Activated naive CD8-positive, alpha-beta T cell treated with anti-CD3 and anti-CD28 coated beads, Interleukin-2, amount 50 U/mL, for 24 hours (primary cell): ENCODE measurements at regions not wholly inside any gene's neighbourhood (a gene's known extent, or its start where the extent isn't known, plus 50 kb on each side); places are given as distances from the start of the nearest gene placed in this dataset.

Experiments
- ATAC-seq: fragments of 150-1000 bp; cut with Tn5 transposase; one replicate; pipeline ENCODE4 v1.10.0; 2021
- DNase-seq: peaks from one replicate; pipeline ENCODE4 v3.0.0; 2021
- H3K27ac Mint-ChIP-seq: one replicate; pipeline ENCODE4 v1.8.0; 2021; ENCODE audit warnings: mild to moderate bottlenecking, mixed read lengths
- H3K27me3 Mint-ChIP-seq: one replicate; pipeline ENCODE4 v1.8.0; 2021; ENCODE audit warnings: mixed read lengths
- H3K36me3 Mint-ChIP-seq: one replicate; pipeline ENCODE4 v1.8.0; 2021; ENCODE audit warnings: low read depth, mixed read lengths
- H3K4me1 Mint-ChIP-seq: one replicate; pipeline ENCODE4 v1.8.0; 2021; ENCODE audit warnings: mixed read lengths
- H3K4me3 Mint-ChIP-seq: one replicate; pipeline ENCODE4 v1.8.0; 2021; ENCODE audit warnings: mild to moderate bottlenecking, moderate library complexity, mixed read lengths
- H3K9me3 Mint-ChIP-seq: one replicate; pipeline ENCODE4 v1.8.0; 2021; ENCODE audit warnings: mixed read lengths

DNA sequence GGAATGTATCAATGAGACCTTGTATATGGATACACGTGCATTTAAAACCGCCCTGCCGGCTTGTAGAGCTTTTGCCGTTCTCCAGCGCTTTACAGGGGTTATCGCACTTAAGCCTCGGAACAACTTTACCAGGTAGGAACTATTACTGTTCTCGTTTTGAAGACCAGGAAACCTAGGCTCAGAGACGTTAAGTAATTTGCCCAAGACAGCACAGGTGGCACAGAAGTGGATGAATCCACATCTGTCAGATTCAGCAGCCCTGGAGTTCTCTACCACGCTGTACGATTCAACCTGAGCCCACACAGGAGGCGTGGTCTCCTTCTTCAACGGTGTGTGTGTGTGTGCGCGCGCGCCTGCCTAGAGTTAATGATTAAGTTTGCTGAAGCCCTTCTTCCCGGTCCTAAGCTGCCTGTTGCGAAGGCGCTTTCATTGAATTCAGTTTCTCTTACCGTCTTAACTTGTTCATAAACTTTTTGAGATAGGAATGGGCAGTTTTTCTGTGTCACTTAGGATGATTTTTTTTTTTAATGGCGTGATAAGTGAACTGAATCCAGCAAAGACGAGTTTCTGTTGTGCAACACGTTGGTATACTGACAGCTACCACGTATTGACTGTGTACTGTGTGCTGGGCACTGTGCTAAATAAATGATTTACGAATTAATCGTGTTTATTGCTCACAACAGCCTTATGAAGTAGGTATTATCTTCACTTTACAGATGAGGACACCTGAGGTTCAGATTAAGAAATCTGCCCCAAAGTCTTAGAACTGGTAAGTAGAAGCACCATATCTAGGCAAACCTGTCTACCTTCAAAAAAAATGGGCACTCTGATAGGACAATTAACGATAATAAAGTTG is 67.4 kb downstream of the KCNRG start:
- Mint-ChIP-seq H3K4me3 (peak overlapping the region; percentile 98), H3K27me3 (peaks cover 10% of the 10 kb centered on the region), H3K27ac (peak overlapping the region; percentile 99), H3K9me3 (no peaks in the 10 kb centered on the region), H3K36me3 (peaks cover 32% of the 10 kb centered on the region), H3K4me1 (peaks cover 55% of the 10 kb centered on the region)
- peak; percentile 80 for ATAC-seq
- DNase-seq, result peak; percentile 79

DNA sequence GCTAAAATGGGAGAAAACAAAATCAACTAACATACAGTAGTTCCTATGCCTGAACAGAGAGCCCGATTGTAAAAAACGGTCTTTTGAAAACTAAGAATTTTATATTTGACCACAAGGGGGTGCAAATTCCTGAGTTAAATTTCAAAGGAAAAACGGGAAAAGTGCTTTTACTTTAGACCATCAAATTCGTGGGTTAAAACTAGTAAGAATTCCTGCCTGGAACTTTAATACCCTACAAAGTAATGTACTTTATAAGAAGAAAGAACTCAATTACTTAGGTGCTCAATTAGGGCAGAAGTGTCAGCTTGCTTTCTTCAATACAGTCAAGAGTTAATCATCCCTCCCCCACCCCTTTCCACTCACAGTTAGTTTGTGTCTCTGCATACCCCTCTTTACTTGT is 69.8 kb downstream of the KCNRG start:
- no peaks in the 10 kb centered on the region for H3K9me3 Mint-ChIP-seq
- no peak for ATAC-seq
- no peak for DNase-seq
- H3K4me3 Mint-ChIP-seq, result peak overlapping the region; percentile 32
- peaks cover 20% of the 10 kb centered on the region for H3K36me3 Mint-ChIP-seq
- H3K27ac Mint-ChIP-seq, result no peak overlapping the region
- peaks cover 5% of the 10 kb centered on the region for H3K27me3 Mint-ChIP-seq
- peaks cover 42% of the 10 kb centered on the region for H3K4me1 Mint-ChIP-seq

GRCh38 chr13:50089633-50090032 is 74.4 kb downstream of the KCNRG start:
- DNase-seq, result no peak
- Mint-ChIP-seq H3K27ac (no peak overlapping the region), H3K27me3 (no peaks in the 10 kb centered on the region), H3K36me3 (peaks cover 7% of the 10 kb centered on the region), H3K9me3 (no peaks in the 10 kb centered on the region), H3K4me3 (no peak overlapping the region), H3K4me1 (peaks cover 18% of the 10 kb centered on the region)
- ATAC-seq, result no peak

GRCh38 chr13:50090211-50090610 is 75.0 kb downstream of the KCNRG start:
- Mint-ChIP-seq H3K27me3 (no peaks in the 10 kb centered on the region), H3K9me3 (no peaks in the 10 kb centered on the region), H3K36me3 (peaks cover 7% of the 10 kb centered on the region), H3K4me1 (peaks cover 12% of the 10 kb centered on the region), H3K27ac (no peak overlapping the region), H3K4me3 (no peak overlapping the region)
- DNase-seq (no peak), ATAC-seq (no peak)

DNA sequence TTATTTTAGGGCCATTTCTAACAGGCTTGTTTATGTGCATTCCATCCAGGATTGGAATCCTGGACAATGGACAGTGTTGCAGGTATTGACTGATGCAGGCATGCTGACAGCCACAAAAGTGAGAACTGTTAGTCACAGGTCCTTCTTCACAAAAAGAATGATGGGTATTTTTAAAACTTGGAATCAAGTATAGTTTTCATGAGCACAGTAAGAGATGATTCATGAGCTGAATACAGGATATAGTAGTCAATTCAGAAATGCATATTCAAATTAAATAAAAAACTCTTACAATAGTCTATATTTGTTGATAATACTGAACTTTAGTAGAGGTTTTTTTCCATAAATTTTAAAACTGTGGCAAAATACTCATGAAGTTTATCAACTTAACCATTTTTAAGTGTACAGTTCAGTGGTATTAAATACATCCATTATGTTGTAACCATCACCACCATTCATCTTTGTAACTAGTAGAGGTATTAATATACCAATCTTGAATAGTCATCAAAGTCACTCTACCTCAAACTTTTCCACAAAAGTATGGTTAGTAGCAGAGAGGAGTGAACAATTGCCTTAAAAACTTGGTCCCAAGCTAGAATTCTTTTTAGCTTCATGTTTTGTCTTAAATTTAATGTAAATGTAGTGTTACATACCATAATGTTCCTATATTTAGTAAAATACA is 79.5 kb downstream of the KCNRG start:
- peak; percentile 89 for ATAC-seq
- H3K4me3 Mint-ChIP-seq, result no peak overlapping the region
- H3K36me3 Mint-ChIP-seq, result peaks cover 29% of the 10 kb centered on the region
- no peaks in the 10 kb centered on the region for H3K27me3 Mint-ChIP-seq
- peaks cover 14% of the 10 kb centered on the region for H3K9me3 Mint-ChIP-seq
- peaks cover 20% of the 10 kb centered on the region for H3K4me1 Mint-ChIP-seq
- DNase-seq, result no peak
- no peak overlapping the region for H3K27ac Mint-ChIP-seq

GRCh38 chr13:50098693-50099092 is 83.4 kb downstream of the KCNRG start:
- Mint-ChIP-seq H3K36me3 (peaks cover 35% of the 10 kb centered on the region), H3K9me3 (peaks cover 14% of the 10 kb centered on the region), H3K4me3 (no peak overlapping the region), H3K27me3 (no peaks in the 10 kb centered on the region), H3K27ac (no peak overlapping the region), H3K4me1 (peaks cover 41% of the 10 kb centered on the region)
- ATAC-seq (no peak), DNase-seq (no peak)

DNA sequence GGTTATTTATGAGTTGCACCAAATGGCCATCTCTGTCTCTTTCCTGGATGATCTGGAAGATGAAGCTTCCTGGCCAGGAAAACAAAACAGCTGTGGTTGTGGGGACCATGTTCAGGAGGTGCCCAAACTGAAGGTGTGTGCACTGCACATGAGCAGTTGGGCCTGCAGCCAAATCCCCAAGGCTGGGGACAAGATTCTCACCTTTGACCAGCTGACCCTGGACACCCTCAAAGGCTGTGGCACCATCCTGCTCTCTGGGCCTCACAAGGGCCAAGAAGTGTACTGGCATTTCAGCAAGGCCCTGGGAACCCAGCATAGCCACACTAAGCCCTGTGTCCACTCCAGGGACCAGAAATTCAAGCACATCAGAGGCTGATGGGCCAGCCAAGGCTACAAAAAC is 84.2 kb downstream of the KCNRG start:
- H3K36me3 Mint-ChIP-seq, result peaks cover 33% of the 10 kb centered on the region
- no peaks in the 10 kb centered on the region for H3K27me3 Mint-ChIP-seq
- DNase-seq (no peak), ATAC-seq (no peak)
- H3K27ac Mint-ChIP-seq, result no peak overlapping the region
- H3K9me3 Mint-ChIP-seq, result peaks cover 14% of the 10 kb centered on the region
- no peak overlapping the region for H3K4me3 Mint-ChIP-seq
- peaks cover 43% of the 10 kb centered on the region for H3K4me1 Mint-ChIP-seq

DNA sequence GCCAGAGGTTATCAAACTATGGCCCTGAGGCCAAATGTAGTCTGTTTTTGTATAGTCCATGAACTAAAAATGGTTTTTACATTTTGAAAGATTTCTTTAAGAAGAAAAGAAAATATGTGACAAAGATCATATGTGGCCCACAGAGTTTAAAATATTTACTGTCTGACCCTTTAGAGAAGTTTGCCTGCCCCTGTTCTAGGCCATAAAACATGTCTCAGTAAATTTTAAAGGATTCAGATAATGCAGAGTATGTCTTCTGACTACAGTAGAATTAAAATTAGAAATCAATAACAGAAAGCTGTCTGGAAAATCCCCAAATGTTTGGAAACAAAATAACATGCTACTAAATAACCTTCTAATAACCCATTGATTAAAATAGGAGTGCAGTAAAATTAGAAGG is 86.3 kb downstream of the KCNRG start:
- H3K27me3 Mint-ChIP-seq, result no peaks in the 10 kb centered on the region
- H3K27ac Mint-ChIP-seq, result peak overlapping the region; percentile 15
- peaks cover 42% of the 10 kb centered on the region for H3K4me1 Mint-ChIP-seq
- H3K36me3 Mint-ChIP-seq, result peaks cover 31% of the 10 kb centered on the region
- ATAC-seq, result no peak
- no peak overlapping the region for H3K4me3 Mint-ChIP-seq
- no peak for DNase-seq
- H3K9me3 Mint-ChIP-seq, result peaks cover 14% of the 10 kb centered on the region

DNA sequence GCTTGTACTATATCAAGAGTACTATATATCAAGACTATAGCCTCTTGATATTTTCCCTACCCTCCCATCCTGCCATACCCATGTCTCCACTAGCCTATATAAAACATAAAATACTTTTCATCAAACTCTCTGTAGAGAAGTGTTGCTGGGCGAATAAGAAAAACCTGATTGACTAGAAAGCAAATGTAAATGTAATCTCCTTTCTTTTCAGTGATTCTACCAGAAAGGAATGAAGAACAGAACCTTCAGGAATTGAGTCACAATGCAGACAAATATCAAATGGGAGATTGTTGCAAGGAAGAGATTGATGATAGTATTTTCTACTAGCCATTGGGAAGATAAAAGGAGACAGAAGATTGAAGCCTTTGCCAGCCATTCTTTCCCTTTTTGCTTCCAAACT is 89.2 kb downstream of the KCNRG start:
- Mint-ChIP-seq H3K4me1 (peaks cover 49% of the 10 kb centered on the region), H3K4me3 (no peak overlapping the region), H3K27me3 (no peaks in the 10 kb centered on the region), H3K9me3 (no peaks in the 10 kb centered on the region), H3K27ac (no peak overlapping the region), H3K36me3 (peaks cover 12% of the 10 kb centered on the region)
- ATAC-seq (no peak), DNase-seq (no peak)

GRCh38 chr13:50106559-50106958 is 91.3 kb downstream of the KCNRG start:
- no peaks in the 10 kb centered on the region for H3K27me3 Mint-ChIP-seq
- H3K4me1 Mint-ChIP-seq, result peaks cover 42% of the 10 kb centered on the region
- H3K9me3 Mint-ChIP-seq, result no peaks in the 10 kb centered on the region
- DNase-seq (no peak), ATAC-seq (no peak)
- H3K27ac Mint-ChIP-seq, result peak overlapping the region; percentile 69
- H3K4me3 Mint-ChIP-seq, result no peak overlapping the region
- peaks cover 9% of the 10 kb centered on the region for H3K36me3 Mint-ChIP-seq

- Mint-ChIP-seq H3K4me3 (no peak overlapping the region), H3K4me1 (peaks cover 40% of the 10 kb centered on the region), H3K9me3 (no peaks in the 10 kb centered on the region), H3K27me3 (no peaks in the 10 kb centered on the region), H3K36me3 (peaks cover 7% of the 10 kb centered on the region), H3K27ac (peak overlapping the region; percentile 14)
- ATAC-seq, result no peak
- DNase-seq, result no peak
These were observed 92.0 kb downstream of the KCNRG start for GRCh38 chr13:50107205-50107604.

DNA sequence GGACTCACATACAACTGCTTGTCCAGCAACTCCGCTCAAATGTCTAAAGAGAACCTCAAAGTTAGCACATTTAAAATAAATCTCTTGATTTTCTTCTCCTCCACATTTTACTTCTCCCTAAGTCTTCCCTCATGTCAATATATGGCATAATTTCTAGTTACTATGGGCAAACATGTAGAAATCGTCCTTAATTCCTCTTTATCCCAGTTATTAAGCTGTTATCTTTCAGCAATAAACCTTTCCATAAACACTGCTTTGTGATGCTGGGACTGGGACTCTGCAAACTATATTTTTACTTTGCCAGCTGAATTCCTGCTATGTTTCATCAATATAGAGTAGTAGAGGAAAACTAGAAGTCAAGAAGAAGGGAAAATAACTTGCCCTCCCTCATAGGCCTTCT is 99.7 kb downstream of the KCNRG start:
- H3K9me3 Mint-ChIP-seq, result no peaks in the 10 kb centered on the region
- H3K4me3 Mint-ChIP-seq, result no peak overlapping the region
- ATAC-seq (no peak), DNase-seq (no peak)
- H3K4me1 Mint-ChIP-seq, result peaks cover 17% of the 10 kb centered on the region
- no peaks in the 10 kb centered on the region for H3K27me3 Mint-ChIP-seq
- no peak overlapping the region for H3K27ac Mint-ChIP-seq
- no peaks in the 10 kb centered on the region for H3K36me3 Mint-ChIP-seq

- no peak overlapping the region for H3K4me3 Mint-ChIP-seq
- H3K9me3 Mint-ChIP-seq, result no peaks in the 10 kb centered on the region
- H3K27ac Mint-ChIP-seq, result no peak overlapping the region
- DNase-seq, result no peak
- no peaks in the 10 kb centered on the region for H3K27me3 Mint-ChIP-seq
- peaks cover 1% of the 10 kb centered on the region for H3K36me3 Mint-ChIP-seq
- no peak for ATAC-seq
- H3K4me1 Mint-ChIP-seq, result peaks cover 18% of the 10 kb centered on the region
These were observed 100.5 kb downstream of the KCNRG start for GRCh38 chr13:50115695-50116094.

- H3K27me3 Mint-ChIP-seq, result no peaks in the 10 kb centered on the region
- no peak overlapping the region for H3K4me3 Mint-ChIP-seq
- H3K4me1 Mint-ChIP-seq, result peaks cover 18% of the 10 kb centered on the region
- peak overlapping the region; percentile 34 for H3K27ac Mint-ChIP-seq
- DNase-seq (no peak), ATAC-seq (no peak)
- no peaks in the 10 kb centered on the region for H3K9me3 Mint-ChIP-seq
- H3K36me3 Mint-ChIP-seq, result peaks cover 4% of the 10 kb centered on the region
These were observed 101.3 kb downstream of the KCNRG start for GRCh38 chr13:50116430-50116973.

DNA sequence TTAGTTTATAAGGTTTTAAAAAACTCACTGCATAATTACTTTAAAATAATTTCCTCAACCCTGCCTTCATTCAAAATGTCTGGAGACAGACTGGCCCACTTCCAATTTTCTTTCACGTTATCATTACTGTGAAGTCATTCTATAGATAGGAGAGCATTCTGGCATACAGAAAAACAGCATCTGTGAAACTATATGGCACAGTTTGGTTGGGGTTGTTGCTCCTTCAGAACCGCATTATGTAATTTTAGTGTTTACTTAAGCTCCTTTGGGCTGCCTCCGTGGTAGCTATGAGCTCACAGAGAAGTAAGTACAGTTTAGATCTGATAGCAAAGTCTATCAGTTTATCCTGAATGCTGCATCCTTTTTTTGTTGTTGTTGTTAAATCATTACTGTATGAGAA is 104.3 kb downstream of the KCNRG start:
- Mint-ChIP-seq H3K4me1 (peaks cover 36% of the 10 kb centered on the region), H3K4me3 (no peak overlapping the region), H3K9me3 (no peaks in the 10 kb centered on the region), H3K36me3 (peaks cover 4% of the 10 kb centered on the region), H3K27me3 (no peaks in the 10 kb centered on the region), H3K27ac (no peak overlapping the region)
- ATAC-seq (no peak), DNase-seq (no peak)
